Upper lobe of right lung (tissue), 1 donor: ENCODE measurements at regions not wholly inside any gene's neighbourhood (a gene's known extent, or its start where the extent isn't known, plus 50 kb on each side); places are given as distances from the start of the nearest gene placed in this dataset.

Source experiments
- ATAC-seq: fragments of 200-7000 bp; cut with Tn5 transposase; one replicate; pipeline ENCODE4 v1.9.1; 2020; ENCODE audit warnings: mild to moderate bottlenecking, moderate library complexity
- DNase-seq: peaks from one replicate; pipeline ENCODE4 v3.0.0-alpha.2; 2020
- H3K27ac ChIP-seq: fragments of 200-600 bp; one replicate; pipeline ENCODE4 v1.8.0; 2022
- H3K27me3 ChIP-seq: fragments of 200-600 bp; one replicate; pipeline ENCODE4 v1.8.0; 2022; ENCODE audit warnings: mild to moderate bottlenecking
- H3K36me3 ChIP-seq: fragments of 200-600 bp; one replicate; pipeline ENCODE4 v1.8.0; 2022
- H3K4me1 ChIP-seq: fragments of 200-600 bp; one replicate; pipeline ENCODE4 v1.8.0; 2022
- H3K4me3 ChIP-seq: fragments of 200-600 bp; one replicate; pipeline ENCODE4 v1.8.0; 2022; ENCODE audit warnings: mild to moderate bottlenecking
- H3K9me3 ChIP-seq: fragments of 200-600 bp; one replicate; pipeline ENCODE4 v1.8.0; 2022
- intact Hi-C: fragments of 100-400 bp; cut with DNase I; formaldehyde crosslinking; loops from one replicate; pipeline ENCODE4 v1.11.0; 2022
- TF ChIP-seq, protein P1 (sequence below): fragments of 200-600 bp; IDR thresholded peaks from one replicate; pipeline ENCODE4 v1.8.0; 2022; ENCODE audit warnings: antibody characterized with exemption
- donor health status: DM: no; HTN: yes; CAD: no; lungs with severe emphysema.

DNA sequence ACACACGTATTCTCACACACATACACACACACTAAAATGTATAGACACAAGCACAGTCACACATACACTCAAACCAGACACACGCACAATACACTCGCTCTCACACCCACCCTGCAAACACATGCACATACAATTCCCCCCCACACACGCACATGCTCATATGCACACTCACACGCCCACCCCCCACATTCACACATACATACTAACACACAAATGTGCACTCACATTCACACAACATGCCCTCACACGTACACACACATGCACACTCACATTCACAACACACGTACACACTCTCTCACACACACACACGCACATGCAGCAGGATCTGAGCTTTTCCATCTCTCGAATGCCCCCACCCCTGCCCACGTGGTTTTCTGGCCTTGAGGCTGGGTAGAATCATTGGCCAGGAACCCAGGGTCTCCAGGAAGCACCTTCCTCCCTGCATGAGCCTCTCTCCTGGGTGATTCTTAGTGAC is 589.7 kb downstream of the PTPRU start:
- Histone ChIP-seq H3K27me3 (peaks cover 29% of the 10 kb centered on the region), H3K27ac (no peak overlapping the region), H3K4me3 (no peak overlapping the region), H3K4me1 (no peaks in the 10 kb centered on the region), H3K36me3 (no peaks in the 10 kb centered on the region), H3K9me3 (no peaks in the 10 kb centered on the region)
- intact Hi-C loops, result no loop called here
- no peak for ATAC-seq
- TF ChIP-seq, protein P1, sequence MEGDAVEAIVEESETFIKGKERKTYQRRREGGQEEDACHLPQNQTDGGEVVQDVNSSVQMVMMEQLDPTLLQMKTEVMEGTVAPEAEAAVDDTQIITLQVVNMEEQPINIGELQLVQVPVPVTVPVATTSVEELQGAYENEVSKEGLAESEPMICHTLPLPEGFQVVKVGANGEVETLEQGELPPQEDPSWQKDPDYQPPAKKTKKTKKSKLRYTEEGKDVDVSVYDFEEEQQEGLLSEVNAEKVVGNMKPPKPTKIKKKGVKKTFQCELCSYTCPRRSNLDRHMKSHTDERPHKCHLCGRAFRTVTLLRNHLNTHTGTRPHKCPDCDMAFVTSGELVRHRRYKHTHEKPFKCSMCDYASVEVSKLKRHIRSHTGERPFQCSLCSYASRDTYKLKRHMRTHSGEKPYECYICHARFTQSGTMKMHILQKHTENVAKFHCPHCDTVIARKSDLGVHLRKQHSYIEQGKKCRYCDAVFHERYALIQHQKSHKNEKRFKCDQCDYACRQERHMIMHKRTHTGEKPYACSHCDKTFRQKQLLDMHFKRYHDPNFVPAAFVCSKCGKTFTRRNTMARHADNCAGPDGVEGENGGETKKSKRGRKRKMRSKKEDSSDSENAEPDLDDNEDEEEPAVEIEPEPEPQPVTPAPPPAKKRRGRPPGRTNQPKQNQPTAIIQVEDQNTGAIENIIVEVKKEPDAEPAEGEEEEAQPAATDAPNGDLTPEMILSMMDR, result no peak
- DNase-seq, result no peak

DNA sequence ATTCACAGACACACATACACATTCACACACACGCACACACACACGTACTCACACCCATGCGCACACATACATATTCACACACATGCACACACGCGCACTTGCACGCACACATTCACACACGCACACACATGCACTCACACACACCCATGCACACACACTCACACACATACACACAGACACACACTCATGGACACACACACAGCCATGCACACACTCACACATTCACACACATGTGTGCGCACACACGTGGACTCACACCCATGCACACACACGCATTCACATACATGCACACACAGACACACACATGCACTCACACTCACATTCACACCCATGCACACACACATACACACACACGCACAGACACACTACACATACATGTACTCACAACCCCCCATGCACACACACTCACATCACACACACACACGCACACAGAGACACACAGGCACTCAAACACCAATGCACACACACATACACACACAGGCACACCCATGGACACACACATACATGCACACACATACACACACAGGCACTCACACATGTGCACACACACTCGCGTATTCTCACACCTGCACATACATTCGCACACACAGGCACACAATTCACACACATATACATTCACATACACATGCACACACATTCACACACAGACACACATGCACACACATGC is 589.1 kb downstream of the PTPRU start:
- Histone ChIP-seq H3K36me3 (no peaks in the 10 kb centered on the region), H3K4me1 (no peaks in the 10 kb centered on the region), H3K27ac (no peak overlapping the region), H3K4me3 (no peak overlapping the region), H3K9me3 (no peaks in the 10 kb centered on the region), H3K27me3 (peaks cover 29% of the 10 kb centered on the region)
- ATAC-seq (no peak), DNase-seq (no peak)
- intact Hi-C loops, result no loop called here
- TF ChIP-seq, protein P1, result no peak

DNA sequence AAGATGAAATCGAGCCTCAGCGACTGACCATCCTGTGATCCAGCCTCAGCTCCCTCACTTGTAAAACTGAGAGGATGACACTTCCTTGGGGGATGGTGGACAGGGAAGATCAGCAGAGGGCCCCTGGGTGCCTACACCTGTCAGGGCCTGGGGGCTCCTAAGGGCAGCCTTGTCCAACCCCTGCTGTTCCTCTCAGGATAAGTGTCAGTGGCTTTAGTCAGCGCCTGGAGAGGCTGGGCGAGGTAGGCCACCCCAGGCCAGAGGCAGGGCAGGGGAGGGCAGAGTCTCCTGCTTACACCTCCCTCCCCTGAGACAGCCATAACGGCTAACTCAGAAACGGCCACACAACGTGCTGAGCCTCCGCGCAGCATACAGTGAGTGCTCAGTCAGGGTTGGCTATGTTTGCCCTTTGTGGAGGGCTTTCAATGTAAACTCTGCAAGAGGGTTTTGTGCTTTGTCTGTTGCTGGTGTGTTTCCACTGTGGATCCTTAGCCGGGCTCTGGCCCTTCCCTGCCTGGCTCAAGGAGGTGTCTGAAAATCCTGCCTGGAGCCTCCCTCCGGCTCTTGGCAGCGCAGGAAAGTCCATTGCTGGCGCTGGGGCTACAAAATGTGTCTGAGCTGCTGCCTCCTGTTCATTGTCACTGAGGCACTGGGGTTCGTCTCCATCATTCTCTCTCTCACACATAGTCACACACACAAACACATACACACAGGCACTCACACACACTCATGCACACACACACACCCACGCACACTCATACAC is 588.4 kb downstream of the PTPRU start:
- Histone ChIP-seq H3K4me3 (no peak overlapping the region), H3K4me1 (no peaks in the 10 kb centered on the region), H3K27ac (no peak overlapping the region), H3K36me3 (no peaks in the 10 kb centered on the region), H3K9me3 (no peaks in the 10 kb centered on the region), H3K27me3 (peaks cover 29% of the 10 kb centered on the region)
- intact Hi-C loops, result no loop called here
- DNase-seq (no peak), ATAC-seq (no peak)
- TF ChIP-seq, protein P1, result no peak

DNA sequence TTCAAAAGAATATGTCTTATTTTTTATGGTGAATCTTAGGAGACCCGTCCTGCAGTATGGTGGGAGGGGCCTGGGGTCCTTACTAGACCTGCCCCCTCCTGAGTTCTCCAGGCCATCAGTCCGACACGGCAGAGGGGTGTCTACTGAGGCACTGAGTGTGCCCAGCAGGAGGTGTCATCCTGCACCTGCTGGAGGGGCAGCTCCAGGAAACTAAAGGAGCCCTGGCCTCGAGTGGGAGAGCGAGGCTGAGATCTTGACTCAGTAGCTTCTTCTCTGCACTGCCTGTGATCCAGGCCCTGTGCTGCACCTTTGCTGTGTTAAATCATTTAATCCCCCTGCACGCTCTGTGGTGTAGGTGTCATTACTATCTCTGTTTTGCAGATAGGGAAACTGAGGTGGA is 587.7 kb downstream of the PTPRU start:
- Histone ChIP-seq H3K9me3 (no peaks in the 10 kb centered on the region), H3K4me1 (no peaks in the 10 kb centered on the region), H3K4me3 (no peak overlapping the region), H3K36me3 (no peaks in the 10 kb centered on the region), H3K27ac (no peak overlapping the region), H3K27me3 (peaks cover 28% of the 10 kb centered on the region)
- no peak for DNase-seq
- TF ChIP-seq, protein P1, result no peak
- no peak for ATAC-seq
- intact Hi-C loops, result no loop called here

DNA sequence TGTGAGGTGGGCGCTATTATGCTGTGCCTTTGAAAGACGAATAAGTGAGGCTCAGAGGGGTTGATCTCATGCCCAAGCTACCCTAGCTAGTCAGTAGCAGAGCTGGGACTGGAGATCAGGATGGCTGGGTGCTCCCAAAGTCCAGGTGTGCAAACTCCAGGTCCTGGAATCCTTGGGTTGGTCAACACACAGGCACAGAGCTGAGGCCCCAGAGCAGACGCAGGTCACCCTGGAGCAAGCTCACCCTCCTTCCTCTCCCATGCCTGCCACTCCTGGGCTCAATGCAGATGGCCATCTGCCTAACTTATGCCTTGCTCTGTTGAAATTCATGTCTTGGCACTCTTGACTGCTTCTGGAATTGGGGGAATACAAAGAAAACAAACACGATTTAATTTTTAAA is 587.2 kb downstream of the PTPRU start:
- Histone ChIP-seq H3K36me3 (no peaks in the 10 kb centered on the region), H3K4me3 (no peak overlapping the region), H3K27me3 (peaks cover 23% of the 10 kb centered on the region), H3K4me1 (no peaks in the 10 kb centered on the region), H3K9me3 (no peaks in the 10 kb centered on the region), H3K27ac (no peak overlapping the region)
- intact Hi-C loops, result no loop called here
- no peak for ATAC-seq
- TF ChIP-seq, protein P1, result no peak
- no peak for DNase-seq
